Endothelial cell of hepatic sinusoid (primary cell): ENCODE measurements at regions not wholly inside any gene's neighbourhood (a gene's known extent, or its start where the extent isn't known, plus 50 kb on each side); places are given as distances from the start of the nearest gene placed in this dataset.
"Not testable (repeated sequence)": the region's sequence is repeated elsewhere in the genome, so short reads cannot be mapped to it uniquely, and the experiment has no call there.

Source experiments
- in situ Hi-C: cut with HindIII; loops from 2 replicates; pipeline ENCODE4 v1.10.0; 2017; ENCODE audit warnings: low sequenced_read_pairs

GRCh38 chr2:47295981-47296635 lies 73.0 kb upstream of the EPCAM start:
- in situ Hi-C loops, result no loop called here

- in situ Hi-C loops, result no loop called here
Measured at GRCh38 chr2:47295131-47295980, 73.8 kb upstream of the EPCAM start.

GRCh38 chr2:47293976-47294375 lies 75.1 kb upstream of the EPCAM start:
- in situ Hi-C loops, result no loop called here

- in situ Hi-C loops, result no loop called here
Measured at GRCh38 chr2:47288864-47289263, 80.2 kb upstream of the EPCAM start.

GRCh38 chr2:47283659-47284058 lies 85.5 kb upstream of the EPCAM start:
- in situ Hi-C loops, result loop anchor here (5.0 kb wide), 1 partner anchor 111 kb away; no protein-coding TSS in a partner anchor

GRCh38 chr2:47282621-47283272 lies 86.4 kb upstream of the EPCAM start:
- in situ Hi-C loops, result loop anchor here (5.0 kb wide), 1 partner anchor 110 kb away; no protein-coding TSS in a partner anchor

- in situ Hi-C loops, result not testable (repeated sequence)
Measured at GRCh38 chr2:47279525-47279924, 89.6 kb upstream of the EPCAM start.

- in situ Hi-C loops, result no loop called here
Measured at GRCh38 chr2:47277987-47278386, 91.1 kb upstream of the EPCAM start.

GRCh38 chr2:47277187-47277586 lies 91.9 kb upstream of the EPCAM start:
- in situ Hi-C loops, result no loop called here

- in situ Hi-C loops, result no loop called here
Measured at GRCh38 chr2:47276061-47276460, 93.0 kb upstream of the EPCAM start.

- in situ Hi-C loops, result no loop called here
Measured at GRCh38 chr2:47274054-47274782, 94.9 kb upstream of the EPCAM start.

- in situ Hi-C loops, result no loop called here
Measured at GRCh38 chr2:47272905-47273758, 96.0 kb upstream of the EPCAM start.

- in situ Hi-C loops, result no loop called here
Measured at GRCh38 chr2:47272031-47272864, 95.9 kb upstream of the CALM2 start.

GRCh38 chr2:47271054-47272000 lies 95.0 kb upstream of the CALM2 start:
- in situ Hi-C loops, result no loop called here

- in situ Hi-C loops, result no loop called here
Measured at GRCh38 chr2:47270421-47270820, 94.1 kb upstream of the CALM2 start.

GRCh38 chr2:47269316-47270232 lies 93.3 kb upstream of the CALM2 start:
- in situ Hi-C loops, result no loop called here

- in situ Hi-C loops, result no loop called here
Measured at GRCh38 chr2:47267711-47268086, 91.4 kb upstream of the CALM2 start.
